H9 (cell line): ENCODE measurements at regions not wholly inside any gene's neighbourhood (a gene's known extent, or its start where the extent isn't known, plus 50 kb on each side); places are given as distances from the start of the nearest gene placed in this dataset.
A peak's percentile ranks its signal among the peaks of the same experiment; 100 is the strongest.

ENCODE experiments used
- DNase-seq: peaks from one replicate; pipeline ENCODE4 v3.0.0-alpha.2; 2017
- H2AFZ ChIP-seq: one replicate; pipeline ENCODE4 v1.6.1; 2013; ENCODE audit warnings: mild to moderate bottlenecking, low read length, control low read depth, moderate library complexity
- H2AK5ac ChIP-seq: 2 replicates; pipeline ENCODE4 v1.6.1; 2013; ENCODE audit warnings: low read length, control low read depth, mixed read lengths; ENCODE audit not compliant: insufficient read length
- H2BK120ac ChIP-seq: one replicate; pipeline ENCODE4 v1.6.1; 2013; ENCODE audit warnings: low read depth, mild to moderate bottlenecking, low read length, control low read depth, inconsistent platforms; ENCODE audit not compliant: poor library complexity, severe bottlenecking
- H2BK12ac ChIP-seq: 2 replicates; pipeline ENCODE4 v1.6.1; 2013; ENCODE audit warnings: low read length, control low read depth, mixed read lengths, low read depth; ENCODE audit not compliant: insufficient read length
- H2BK15ac ChIP-seq: 2 replicates; pipeline ENCODE4 v1.6.1; 2013; ENCODE audit warnings: low read depth, low read length, control low read depth
- H2BK20ac ChIP-seq: one replicate; pipeline ENCODE4 v1.6.1; 2013; ENCODE audit warnings: low read depth, mild to moderate bottlenecking, low read length, control low read depth, inconsistent platforms; ENCODE audit not compliant: poor library complexity, severe bottlenecking
- H2BK5ac ChIP-seq: 2 replicates; pipeline ENCODE4 v1.6.1; 2013; ENCODE audit warnings: low read length, control low read depth, mixed read lengths; ENCODE audit not compliant: insufficient read length
- H3K14ac ChIP-seq: 2 replicates; pipeline ENCODE4 v1.6.1; 2013; ENCODE audit warnings: low read length, control low read depth; ENCODE audit not compliant: insufficient read depth
- H3K18ac ChIP-seq: 2 replicates; pipeline ENCODE4 v1.6.1; 2013; ENCODE audit warnings: low read depth, mild to moderate bottlenecking, mixed read lengths, low read length, control low read depth; ENCODE audit not compliant: insufficient read length
- H3K23ac ChIP-seq: 2 replicates; pipeline ENCODE4 v1.6.1; 2013; ENCODE audit warnings: low read length, control low read depth, mixed read lengths, low read depth; ENCODE audit not compliant: insufficient read length
- H3K23me2 ChIP-seq: 2 replicates; pipeline ENCODE4 v1.6.1; 2013; ENCODE audit warnings: low read depth, mild to moderate bottlenecking, mixed read lengths, low read length, control low read depth; ENCODE audit not compliant: insufficient read length, poor library complexity, severe bottlenecking
- H3K27ac ChIP-seq: 2 replicates; pipeline ENCODE4 v1.5.1; 2013; ENCODE audit warnings: low read length, control low read depth, mixed read lengths, low read depth; ENCODE audit not compliant: insufficient read length
- H3K27me3 ChIP-seq: 2 replicates; pipeline ENCODE4 v1.6.1; 2013; ENCODE audit warnings: low read length, control low read depth, inconsistent platforms; ENCODE audit not compliant: insufficient read depth
- H3K4ac ChIP-seq: 2 replicates; pipeline ENCODE4 v1.6.1; 2013; ENCODE audit warnings: low read depth, mild to moderate bottlenecking, control low read depth, inconsistent platforms, low read length, moderate library complexity
- H3K4me1 ChIP-seq: 2 replicates; pipeline ENCODE4 v1.6.1; 2013; ENCODE audit warnings: low read length, control low read depth, inconsistent platforms; ENCODE audit not compliant: insufficient read depth
- H3K4me2 ChIP-seq: 2 replicates; pipeline ENCODE4 v1.6.1; 2013; ENCODE audit warnings: low read length, control low read depth, mixed read lengths; ENCODE audit not compliant: insufficient read length, insufficient read depth
- H3K56ac ChIP-seq: 2 replicates; pipeline ENCODE4 v1.6.1; 2013; ENCODE audit warnings: low read depth, mild to moderate bottlenecking, mixed read lengths, low read length, control low read depth; ENCODE audit not compliant: insufficient read length
- H3K79me1 ChIP-seq: 2 replicates; pipeline ENCODE4 v1.6.1; 2013; ENCODE audit warnings: low read depth, mild to moderate bottlenecking, moderate library complexity, low read length, control low read depth, inconsistent platforms; ENCODE audit not compliant: insufficient read depth, poor library complexity, severe bottlenecking
- H3K79me2 ChIP-seq: 2 replicates; pipeline ENCODE4 v1.6.1; 2013; ENCODE audit warnings: low read length, control low read depth, inconsistent platforms; ENCODE audit not compliant: insufficient read depth
- H3K9ac ChIP-seq: 2 replicates; pipeline ENCODE4 v1.6.1; 2013; ENCODE audit warnings: low read length, control low read depth, mixed read lengths; ENCODE audit not compliant: insufficient read length; ENCODE audit errors: extremely low read depth
- H3K9me3 ChIP-seq: one replicate; pipeline ENCODE4 v1.6.1; 2013; ENCODE audit warnings: low read depth, low read length, inconsistent platforms; ENCODE audit not compliant: control insufficient read depth
- H3T11ph ChIP-seq: one replicate; pipeline ENCODE4 v1.6.1; 2013; ENCODE audit warnings: mild to moderate bottlenecking, low read length, control low read depth, inconsistent platforms
- H4K20me1 ChIP-seq: one replicate; pipeline ENCODE4 v1.6.1; 2013; ENCODE audit not compliant: control insufficient read depth, insufficient read length, insufficient read depth
- H4K5ac ChIP-seq: 2 replicates; pipeline ENCODE4 v1.6.1; 2013; ENCODE audit warnings: low read depth, mild to moderate bottlenecking, mixed read lengths, low read length, control low read depth; ENCODE audit not compliant: insufficient read length
- H4K8ac ChIP-seq: replicated peaks from 2 replicates; pipeline ENCODE4 v1.6.1; 2013; ENCODE audit warnings: low read length, control low read depth, mixed read lengths, low read depth; ENCODE audit not compliant: insufficient read length
- H4K91ac ChIP-seq: 2 replicates; pipeline ENCODE4 v1.6.1; 2013; ENCODE audit warnings: low read depth, mild to moderate bottlenecking, moderate library complexity, mixed read lengths, low read length, control low read depth; ENCODE audit not compliant: insufficient read length
- H3K27ac Mint-ChIP-seq, 3 experiments: 2 replicates in 2 of 3; 3 replicates in 1 of 3; pipeline ENCODE4 v1.8.0; 2020 to 2021; ENCODE audit warnings: mixed read lengths in 3 of 3, mild to moderate bottlenecking in 1 of 3, moderate library complexity in 1 of 3
- H3K27me3 Mint-ChIP-seq: 2 replicates; pipeline ENCODE4 v1.8.0; 2021; ENCODE audit warnings: low read depth, mild to moderate bottlenecking, moderate library complexity, mixed read lengths
- H3K36me3 Mint-ChIP-seq, 3 experiments: 2 replicates in 2 of 3; 3 replicates in 1 of 3; pipeline ENCODE4 v1.8.0; 2020 to 2021; ENCODE audit warnings: low read depth in 3 of 3, mixed read lengths in 3 of 3; ENCODE audit not compliant: insufficient read depth in 1 of 3
- H3K4me1 Mint-ChIP-seq, 2 experiments: 2 replicates each; pipeline ENCODE4 v1.8.0; 2020; ENCODE audit warnings: mixed read lengths in 2 of 2
- H3K4me3 Mint-ChIP-seq, 2 experiments: 2 replicates in 1 of 2; 3 replicates in 1 of 2; pipeline ENCODE4 v1.8.0; 2020 to 2021; ENCODE audit warnings: mild to moderate bottlenecking in 2 of 2, mixed read lengths in 2 of 2, moderate library complexity in 1 of 2
- H3K9me3 Mint-ChIP-seq, 2 experiments: 2 replicates in 1 of 2; 3 replicates in 1 of 2; pipeline ENCODE4 v1.8.0; 2020; ENCODE audit warnings: mild to moderate bottlenecking in 2 of 2, mixed read lengths in 2 of 2, moderate library complexity in 1 of 2
- CTCF ChIP-seq: fragments of 200-600 bp; sonication (generic); conservative IDR thresholded peaks from 3 replicates; pipeline ENCODE4 v1.8.0; 2021; ENCODE audit warnings: antibody characterized with exemption, mild to moderate bottlenecking
- WGBS: extraction: QIAGEN DNeasy Blood & Tissue Kit; methylation state at CpG from one replicate; pipeline ENCODE4 v1.1.7; 2013; ENCODE audit warnings: missing lambda C conversion rate, low lambda C conversion rate, mixed read lengths; ENCODE audit not compliant: insufficient read length; ENCODE audit errors: extremely low coverage; 5-methylcytosine and 5-hydroxymethylcytosine counted together

GRCh38 chr1:148263906-148264255 is 111.8 kb upstream of the NBPF11 start:
- no peak overlapping the region for H3K56ac ChIP-seq
- H3K9ac ChIP-seq = peak overlapping the region; percentile 39
- peak overlapping the region; percentile 66 for H3K27ac ChIP-seq
- H3K23ac ChIP-seq = no peak overlapping the region
- H2BK15ac ChIP-seq = no peak overlapping the region
- DNase-seq = no peak
- no peak overlapping the region for H2BK12ac ChIP-seq
- no peak for TF ChIP-seq CTCF
- WGBS = no CpG with 5 or more reads among the region's 17 CpGs
- no peaks in the 10 kb centered on the region for H3K79me1 ChIP-seq
- H3K4ac ChIP-seq = no peak overlapping the region
- H4K20me1 ChIP-seq = no peaks in the 10 kb centered on the region
- H3K27ac Mint-ChIP-seq = peak overlapping the region; percentile 66 to 100 (median 100); a peak in 6 of 7 replicates
- H3K79me2 ChIP-seq = no peaks in the 10 kb centered on the region
- no peak overlapping the region for H2AK5ac ChIP-seq
- H3K9me3 Mint-ChIP-seq = no peaks in the 10 kb centered on the region; a peak in 1 of 5 replicates
- no peak overlapping the region for H4K8ac ChIP-seq
- H3K23me2 ChIP-seq = peaks cover 8% of the 10 kb centered on the region
- H3T11ph ChIP-seq = no peak overlapping the region
- no peak overlapping the region; the same call in none of the 2 replicates for H3K14ac ChIP-seq
- H3K27me3 ChIP-seq = no peaks in the 10 kb centered on the region
- peak overlapping the region; percentile 78 for H3K4me2 ChIP-seq
- no peaks in the 10 kb centered on the region; a peak in 1 of 7 replicates for H3K36me3 Mint-ChIP-seq
- peak overlapping the region; percentile 90 to 92 for H3K4me3 Mint-ChIP-seq
- H3K4me1 Mint-ChIP-seq = peaks cover 20 to 24% of the 10 kb centered on the region in 2 experiments
- H2BK120ac ChIP-seq = no peak overlapping the region
- H3K4me1 ChIP-seq = no peaks in the 10 kb centered on the region
- H2AFZ ChIP-seq = no peak overlapping the region
- H3K18ac ChIP-seq = peak overlapping the region; percentile 59
- H2BK5ac ChIP-seq = no peak overlapping the region
- H3K9me3 ChIP-seq = no peaks in the 10 kb centered on the region
- H4K5ac ChIP-seq = no peak overlapping the region
- H2BK20ac ChIP-seq = no peak overlapping the region
- no peak overlapping the region for H4K91ac ChIP-seq
- H3K27me3 Mint-ChIP-seq = peaks cover 3% of the 10 kb centered on the region
